GM12878 (cell line): ENCODE measurements at regions not wholly inside any gene's neighbourhood (a gene's known extent, or its start where the extent isn't known, plus 50 kb on each side); places are given as distances from the start of the nearest gene placed in this dataset.

Experiments used
- BHLHE40 ChIP-seq, 2 experiments: fragments of 450-650 bp in 1 of 2; IDR thresholded peaks; 2 replicates each; pipeline ENCODE4 v1.6.1; 2011 to 2017; ENCODE audit warnings: low read depth in 2 of 2, borderline replicate concordance in 1 of 2, improper control_type of control experiment in 1 of 2, low read length in 1 of 2, mild to moderate bottlenecking in 1 of 2
- CBX5 ChIP-seq: sonication (generic); IDR thresholded peaks from 2 replicates; pipeline ENCODE4 v1.6.1; 2016; ENCODE audit warnings: low read depth, moderate library complexity, mild to moderate bottlenecking, inconsistent platforms
- CHD2 ChIP-seq: IDR thresholded peaks from 2 replicates; pipeline ENCODE4 v1.6.1; 2011; ENCODE audit warnings: low read depth, low read length, improper control_type of control experiment, borderline replicate concordance
- ETV6 ChIP-seq, 2 experiments: fragments of 450-650 bp in 1 of 2; IDR thresholded peaks in 1 of 2; conservative IDR thresholded peaks in 1 of 2; 2 replicates each; pipeline ENCODE4 v1.6.1; 2014; ENCODE audit warnings: antibody characterized with exemption in 1 of 2, borderline replicate concordance in 1 of 2, low read depth in 1 of 2, mild to moderate bottlenecking in 1 of 2, moderate library complexity in 1 of 2
- FOXM1 ChIP-seq: IDR thresholded peaks from 2 replicates; pipeline ENCODE4 v1.6.1; 2012; ENCODE audit warnings: low read depth, mild to moderate bottlenecking, inconsistent platforms, low read length, moderate library complexity
- HDAC2 ChIP-seq: fragments of 200-600 bp; sonication (generic); IDR thresholded peaks from 2 replicates; pipeline ENCODE4 v1.6.1; 2017
- HDAC6 ChIP-seq: fragments of 200-600 bp; sonication (generic); IDR thresholded peaks from one replicate; pipeline ENCODE4 v1.8.0; 2017; ENCODE audit warnings: antibody characterized with exemption; ENCODE audit not compliant: unreplicated experiment
- NFXL1 ChIP-seq: fragments of 450-650 bp; IDR thresholded peaks from 2 replicates; pipeline ENCODE4 v1.6.1; 2017; ENCODE audit warnings: antibody characterized with exemption, mild to moderate bottlenecking, borderline replicate concordance
- NR2C1 ChIP-seq: fragments of 450-650 bp; IDR thresholded peaks from 2 replicates; pipeline ENCODE4 v1.6.1; 2017; ENCODE audit warnings: antibody characterized with exemption, mild to moderate bottlenecking, moderate library complexity
- RB1 ChIP-seq: fragments of 450-650 bp; formaldehyde crosslinking; IDR thresholded peaks from 2 replicates; pipeline ENCODE4 v1.6.1; 2017; ENCODE audit warnings: mild to moderate bottlenecking, borderline replicate concordance
- RUNX3 ChIP-seq: IDR thresholded peaks from 2 replicates; pipeline ENCODE4 v1.6.1; 2012; ENCODE audit warnings: low read length, inconsistent platforms
- SUPT20H ChIP-seq: IDR thresholded peaks from 2 replicates; pipeline ENCODE4 v1.6.1; 2011; ENCODE audit warnings: low read depth, mild to moderate bottlenecking, low read length, moderate library complexity, borderline replicate concordance; ENCODE audit not compliant: control insufficient read depth
- SUZ12 ChIP-seq: fragments of 200-600 bp; sonication (generic); IDR thresholded peaks from one replicate; pipeline ENCODE4 v1.6.1; 2018; ENCODE audit warnings: antibody characterized with exemption, mild to moderate bottlenecking; ENCODE audit not compliant: unreplicated experiment
- USF2 ChIP-seq: IDR thresholded peaks from 2 replicates; pipeline ENCODE4 v1.6.1; 2011; ENCODE audit warnings: low read depth, low read length, improper control_type of control experiment, borderline replicate concordance
- TF ChIP-seq, protein P1 (sequence below): fragments of 450-650 bp; IDR thresholded peaks from 2 replicates; pipeline ENCODE4 v1.6.1; 2016; ENCODE audit warnings: mild to moderate bottlenecking

DNA sequence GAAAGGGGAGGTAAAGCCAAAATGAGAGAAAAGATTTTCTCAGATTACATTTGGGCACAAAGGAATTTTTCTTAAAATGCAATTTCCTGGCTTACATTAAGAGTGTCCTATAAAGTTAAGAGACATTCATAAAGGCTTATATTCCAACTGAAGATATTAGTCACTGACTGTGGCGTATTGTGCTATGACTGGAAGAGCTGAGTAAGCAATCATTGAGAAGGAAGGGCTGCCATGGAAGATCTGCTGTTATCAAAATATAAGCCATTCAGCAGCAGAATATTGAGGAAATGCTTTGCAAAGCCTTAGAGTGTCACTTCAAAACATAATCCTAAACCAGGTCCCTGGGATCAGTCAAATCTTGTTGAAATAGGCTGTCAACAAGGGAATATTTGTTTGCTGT is 593.9 kb downstream of the TUSC7 start (continued):
- TF ChIP-seq, protein P1, sequence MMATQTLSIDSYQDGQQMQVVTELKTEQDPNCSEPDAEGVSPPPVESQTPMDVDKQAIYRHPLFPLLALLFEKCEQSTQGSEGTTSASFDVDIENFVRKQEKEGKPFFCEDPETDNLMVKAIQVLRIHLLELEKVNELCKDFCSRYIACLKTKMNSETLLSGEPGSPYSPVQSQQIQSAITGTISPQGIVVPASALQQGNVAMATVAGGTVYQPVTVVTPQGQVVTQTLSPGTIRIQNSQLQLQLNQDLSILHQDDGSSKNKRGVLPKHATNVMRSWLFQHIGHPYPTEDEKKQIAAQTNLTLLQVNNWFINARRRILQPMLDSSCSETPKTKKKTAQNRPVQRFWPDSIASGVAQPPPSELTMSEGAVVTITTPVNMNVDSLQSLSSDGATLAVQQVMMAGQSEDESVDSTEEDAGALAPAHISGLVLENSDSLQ: no peak
- TF ChIP-seq HDAC6 (no peak), FOXM1 (no peak), ETV6 (conservative IDR thresholded peaks at IDR 0.05 in 1 of 2, IDR thresholded peaks at IDR 0.05 in 1 of 2; ENCODE audit: borderline replicate concordance in 1 of 2, low read depth in 1 of 2) (no peak), NR2C1 (no peak), SUZ12 (no peak), CBX5 (no peak), RUNX3 (no peak), NFXL1 (no peak), HDAC2 (no peak), RB1 (no peak), USF2 (no peak), CHD2 (no peak), BHLHE40 (IDR thresholded peaks at IDR 0.05; ENCODE audit: borderline replicate concordance in 1 of 2, low read depth in 2 of 2, low read length in 1 of 2) (no peak), SUPT20H (no peak)
